ENCODE measurements at regions not wholly inside any gene's neighbourhood (a gene's known extent, or its start where the extent isn't known, plus 50 kb on each side); places are given as distances from the start of the nearest gene placed in this dataset.

DNA sequence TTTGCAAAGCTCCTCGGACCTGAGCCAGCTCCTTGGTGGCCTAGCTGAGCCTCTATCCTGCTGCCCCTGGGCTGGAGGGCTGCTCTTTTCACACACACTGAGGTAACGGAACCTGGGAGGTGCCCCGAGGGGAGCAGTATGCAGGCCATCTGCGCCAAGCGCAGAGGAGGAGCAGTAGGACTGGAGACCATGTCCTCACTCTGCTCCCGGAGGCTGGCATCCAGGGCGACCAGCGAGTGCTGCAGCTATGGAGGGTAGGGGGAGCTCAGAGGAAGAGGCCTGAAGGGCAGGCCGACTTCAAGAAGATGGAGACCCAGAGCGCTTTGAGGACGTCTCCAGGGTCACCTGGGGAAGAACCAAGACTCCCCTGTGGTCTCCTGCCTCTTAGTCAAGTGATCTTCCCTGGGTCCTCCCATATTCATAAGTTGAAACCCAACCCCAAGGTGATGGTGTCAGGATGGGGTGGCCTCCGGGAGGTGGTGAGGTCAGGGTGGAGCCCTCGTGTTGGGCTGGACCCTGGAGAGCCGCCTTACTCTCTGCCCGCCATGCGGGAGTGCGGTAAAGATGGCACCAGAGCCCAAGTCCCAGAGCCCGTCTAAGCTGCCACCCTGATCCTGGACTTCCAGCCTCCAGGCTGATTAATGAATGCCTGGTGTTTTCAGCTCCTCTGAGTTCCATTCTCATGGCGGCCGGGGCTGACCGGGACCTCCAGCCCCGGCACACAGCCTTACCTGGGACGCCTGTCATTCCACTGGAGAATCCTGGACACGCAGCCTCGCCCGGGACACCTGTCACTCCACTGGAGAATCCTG lies 160.7 kb downstream of the NDUFA10 start:
- DNase-seq (ENCODE audit: extremely low read depth, insufficient read length), result no peak
- Histone ChIP-seq H3K27me3 (replicated peaks; ENCODE audit: control insufficient read depth, insufficient read depth, low read length) (no peaks in the 10 kb centered on the region), H3K36me3 (ENCODE audit: control insufficient read depth, insufficient read depth, low read length) (no peaks in the 10 kb centered on the region), H3K4me3 (replicated peaks; ENCODE audit: low read depth, low read length) (no peak overlapping the region)
- TF ChIP-seq, protein P1, sequence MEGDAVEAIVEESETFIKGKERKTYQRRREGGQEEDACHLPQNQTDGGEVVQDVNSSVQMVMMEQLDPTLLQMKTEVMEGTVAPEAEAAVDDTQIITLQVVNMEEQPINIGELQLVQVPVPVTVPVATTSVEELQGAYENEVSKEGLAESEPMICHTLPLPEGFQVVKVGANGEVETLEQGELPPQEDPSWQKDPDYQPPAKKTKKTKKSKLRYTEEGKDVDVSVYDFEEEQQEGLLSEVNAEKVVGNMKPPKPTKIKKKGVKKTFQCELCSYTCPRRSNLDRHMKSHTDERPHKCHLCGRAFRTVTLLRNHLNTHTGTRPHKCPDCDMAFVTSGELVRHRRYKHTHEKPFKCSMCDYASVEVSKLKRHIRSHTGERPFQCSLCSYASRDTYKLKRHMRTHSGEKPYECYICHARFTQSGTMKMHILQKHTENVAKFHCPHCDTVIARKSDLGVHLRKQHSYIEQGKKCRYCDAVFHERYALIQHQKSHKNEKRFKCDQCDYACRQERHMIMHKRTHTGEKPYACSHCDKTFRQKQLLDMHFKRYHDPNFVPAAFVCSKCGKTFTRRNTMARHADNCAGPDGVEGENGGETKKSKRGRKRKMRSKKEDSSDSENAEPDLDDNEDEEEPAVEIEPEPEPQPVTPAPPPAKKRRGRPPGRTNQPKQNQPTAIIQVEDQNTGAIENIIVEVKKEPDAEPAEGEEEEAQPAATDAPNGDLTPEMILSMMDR (IDR thresholded peaks at IDR 0.05; ENCODE audit: insufficient read depth, low read length, poor library complexity, severe bottlenecking), result no peak

DNA sequence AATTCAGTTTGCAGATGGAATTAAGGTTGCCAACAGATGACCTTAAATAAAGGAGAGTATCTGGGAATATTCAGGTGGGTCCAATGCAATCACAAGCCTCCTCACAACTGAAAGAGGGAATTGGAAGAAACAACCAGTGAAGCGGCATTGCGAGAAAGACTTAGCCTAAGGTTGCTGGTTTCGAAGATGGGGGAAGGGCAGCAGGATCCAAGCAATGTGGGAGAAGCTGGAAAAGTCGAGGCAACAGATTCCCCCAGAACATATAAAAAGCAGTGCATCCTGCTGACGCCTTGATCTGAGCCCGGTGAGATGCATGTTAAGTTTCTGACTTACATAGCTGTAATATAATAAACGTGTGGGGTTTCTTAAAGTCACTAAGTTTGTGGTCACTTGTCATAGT lies 162.5 kb downstream of the NDUFA10 start:
- Histone ChIP-seq H3K4me3 (replicated peaks; ENCODE audit: low read depth, low read length) (no peak overlapping the region), H3K27me3 (replicated peaks; ENCODE audit: control insufficient read depth, insufficient read depth, low read length) (no peaks in the 10 kb centered on the region), H3K36me3 (ENCODE audit: control insufficient read depth, insufficient read depth, low read length) (no peaks in the 10 kb centered on the region)
- TF ChIP-seq, protein P1 (IDR thresholded peaks at IDR 0.05; ENCODE audit: insufficient read depth, low read length, poor library complexity, severe bottlenecking), result no peak
- no peak for DNase-seq (ENCODE audit: extremely low read depth, insufficient read length)

DNA sequence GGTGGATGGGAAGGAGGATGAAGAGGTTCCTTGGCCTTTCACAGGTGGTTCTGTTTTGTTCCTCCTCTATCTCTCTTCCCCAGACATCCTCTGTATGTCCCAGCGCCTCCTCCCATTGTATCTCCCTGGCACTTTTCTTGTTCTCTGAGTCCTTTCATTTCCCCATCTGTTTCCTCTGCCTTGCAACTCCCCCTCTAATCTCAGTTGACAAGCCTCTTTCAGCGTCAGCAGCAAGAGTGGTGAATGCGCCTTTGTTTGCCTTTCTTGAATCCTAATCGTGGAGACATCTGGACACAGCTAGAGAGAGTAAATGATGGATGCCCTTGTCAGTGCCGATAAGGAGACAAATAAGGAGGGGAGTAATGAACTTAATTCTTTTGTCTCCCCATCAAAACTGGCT lies 167.0 kb downstream of the NDUFA10 start:
- no peak for DNase-seq (ENCODE audit: extremely low read depth, insufficient read length)
- Histone ChIP-seq H3K27me3 (replicated peaks; ENCODE audit: control insufficient read depth, insufficient read depth, low read length) (no peaks in the 10 kb centered on the region), H3K36me3 (ENCODE audit: control insufficient read depth, insufficient read depth, low read length) (no peaks in the 10 kb centered on the region), H3K4me3 (replicated peaks; ENCODE audit: low read depth, low read length) (no peak overlapping the region)
- TF ChIP-seq, protein P1 (IDR thresholded peaks at IDR 0.05; ENCODE audit: insufficient read depth, low read length, poor library complexity, severe bottlenecking), result no peak

DNA sequence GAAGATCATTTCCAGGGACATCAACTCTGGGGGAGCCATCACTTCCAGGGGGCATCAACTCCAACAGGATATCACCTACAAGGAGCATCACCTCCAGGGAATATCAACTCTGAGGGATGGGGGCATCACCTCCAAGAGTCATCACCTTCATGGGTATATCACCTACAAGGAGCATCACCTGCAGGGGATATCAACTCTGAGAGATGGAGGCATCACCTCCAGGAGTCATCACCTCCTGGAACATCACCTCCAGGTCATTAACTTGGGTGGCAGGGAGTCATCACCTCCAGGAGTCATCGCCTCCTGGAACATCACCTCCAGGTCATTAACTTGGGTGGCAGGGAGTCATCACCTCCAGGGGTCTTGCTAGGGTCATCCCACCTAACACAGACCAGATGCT lies 167.6 kb downstream of the NDUFA10 start:
- DNase-seq (ENCODE audit: extremely low read depth, insufficient read length), result no peak
- Histone ChIP-seq H3K36me3 (ENCODE audit: control insufficient read depth, insufficient read depth, low read length) (no peaks in the 10 kb centered on the region), H3K4me3 (replicated peaks; ENCODE audit: low read depth, low read length) (no peak overlapping the region)

DNA sequence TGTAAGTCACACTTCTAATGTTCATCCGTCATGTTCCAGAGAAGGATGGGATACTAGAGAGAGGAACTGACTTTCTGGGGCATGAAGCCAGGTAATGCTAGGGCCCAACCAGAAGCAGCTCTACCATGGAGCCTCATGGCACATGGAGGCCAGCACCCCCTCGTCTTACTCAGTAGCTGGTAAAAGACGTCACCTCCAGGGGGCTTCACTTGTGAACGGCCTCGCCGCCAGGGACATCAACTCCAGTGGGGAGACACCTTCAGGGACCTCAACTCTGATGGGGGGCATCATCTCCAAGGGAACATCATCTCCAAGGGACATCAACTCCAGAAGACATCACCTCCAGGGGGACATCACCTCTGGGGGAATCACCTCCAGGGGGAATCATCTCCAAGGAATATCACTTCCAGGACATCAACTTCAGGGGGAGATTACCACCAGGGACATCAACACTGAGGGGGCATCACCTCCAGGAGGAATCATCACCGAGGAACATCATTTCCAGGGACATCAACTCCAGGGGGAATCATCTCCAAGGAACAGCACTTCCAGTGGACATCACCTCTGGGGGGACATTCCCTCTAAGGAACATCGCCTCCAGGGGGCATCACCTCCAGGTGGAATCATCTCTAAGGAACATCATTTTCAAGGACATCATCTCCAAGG lies 168.4 kb downstream of the NDUFA10 start:
- no peak for DNase-seq (ENCODE audit: extremely low read depth, insufficient read length)
- Histone ChIP-seq H3K27me3 (replicated peaks; ENCODE audit: control insufficient read depth, insufficient read depth, low read length) (no peaks in the 10 kb centered on the region), H3K4me3 (replicated peaks; ENCODE audit: low read depth, low read length) (no peak overlapping the region), H3K36me3 (ENCODE audit: control insufficient read depth, insufficient read depth, low read length) (no peaks in the 10 kb centered on the region)
- TF ChIP-seq, protein P1 (IDR thresholded peaks at IDR 0.05; ENCODE audit: insufficient read depth, low read length, poor library complexity, severe bottlenecking), result no peak

More for the DNA sequence above, 167.6 kb downstream of the NDUFA10 start:
- no peaks in the 10 kb centered on the region for H3K27me3 ChIP-seq (replicated peaks; ENCODE audit: control insufficient read depth, insufficient read depth, low read length)
- TF ChIP-seq, protein P1 (IDR thresholded peaks at IDR 0.05; ENCODE audit: insufficient read depth, low read length, poor library complexity, severe bottlenecking), result no peak

All from GM06990 (cell line).